ENCODE measurements at regions not wholly inside any gene's neighbourhood (a gene's known extent, or its start where the extent isn't known, plus 50 kb on each side); places are given as distances from the start of the nearest gene placed in this dataset.
A peak's percentile ranks its signal among the peaks of the same experiment; 100 is the strongest.
"Not testable (repeated sequence)": the region's sequence is repeated elsewhere in the genome, so short reads cannot be mapped to it uniquely, and the experiment has no call there.

DNA sequence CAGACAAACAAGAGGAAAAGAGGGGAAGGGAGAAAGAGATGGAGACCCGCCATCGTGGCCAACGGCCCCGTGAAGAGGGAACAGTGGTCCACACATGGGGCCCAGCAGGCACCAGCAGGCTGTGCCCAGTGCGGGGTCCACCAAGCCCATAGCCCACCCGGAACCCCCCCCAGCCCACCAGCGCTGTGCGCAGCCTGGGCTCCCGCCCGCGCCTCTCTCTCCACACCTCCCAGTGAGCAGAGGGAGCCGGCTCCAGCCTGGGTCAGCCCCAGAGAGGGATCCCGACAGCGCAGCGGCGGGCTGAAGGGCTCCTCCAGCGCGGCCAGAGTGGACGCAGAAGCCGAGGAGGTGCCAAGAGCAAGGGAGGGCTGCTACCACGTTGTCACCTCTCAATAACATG lies 105.0 kb upstream of the TMTC1 start:
- no peak overlapping the region for H3K4me3 Mint-ChIP-seq
- peaks cover 24% of the 10 kb centered on the region for H3K9me3 Mint-ChIP-seq
- H3K4me1 Mint-ChIP-seq (ENCODE audit: unreplicated experiment), result no peaks in the 10 kb centered on the region
- TF ChIP-seq, protein P1, sequence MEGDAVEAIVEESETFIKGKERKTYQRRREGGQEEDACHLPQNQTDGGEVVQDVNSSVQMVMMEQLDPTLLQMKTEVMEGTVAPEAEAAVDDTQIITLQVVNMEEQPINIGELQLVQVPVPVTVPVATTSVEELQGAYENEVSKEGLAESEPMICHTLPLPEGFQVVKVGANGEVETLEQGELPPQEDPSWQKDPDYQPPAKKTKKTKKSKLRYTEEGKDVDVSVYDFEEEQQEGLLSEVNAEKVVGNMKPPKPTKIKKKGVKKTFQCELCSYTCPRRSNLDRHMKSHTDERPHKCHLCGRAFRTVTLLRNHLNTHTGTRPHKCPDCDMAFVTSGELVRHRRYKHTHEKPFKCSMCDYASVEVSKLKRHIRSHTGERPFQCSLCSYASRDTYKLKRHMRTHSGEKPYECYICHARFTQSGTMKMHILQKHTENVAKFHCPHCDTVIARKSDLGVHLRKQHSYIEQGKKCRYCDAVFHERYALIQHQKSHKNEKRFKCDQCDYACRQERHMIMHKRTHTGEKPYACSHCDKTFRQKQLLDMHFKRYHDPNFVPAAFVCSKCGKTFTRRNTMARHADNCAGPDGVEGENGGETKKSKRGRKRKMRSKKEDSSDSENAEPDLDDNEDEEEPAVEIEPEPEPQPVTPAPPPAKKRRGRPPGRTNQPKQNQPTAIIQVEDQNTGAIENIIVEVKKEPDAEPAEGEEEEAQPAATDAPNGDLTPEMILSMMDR (conservative IDR thresholded peaks at IDR 0.05), result no peak
- H3K27ac Mint-ChIP-seq, result no peak overlapping the region
- DNase-seq (ENCODE audit: extremely low spot score, unreplicated experiment), result no peak
- H3K36me3 Mint-ChIP-seq, result peaks cover 9% of the 10 kb centered on the region
- no peaks in the 10 kb centered on the region for H3K27me3 Mint-ChIP-seq

DNA sequence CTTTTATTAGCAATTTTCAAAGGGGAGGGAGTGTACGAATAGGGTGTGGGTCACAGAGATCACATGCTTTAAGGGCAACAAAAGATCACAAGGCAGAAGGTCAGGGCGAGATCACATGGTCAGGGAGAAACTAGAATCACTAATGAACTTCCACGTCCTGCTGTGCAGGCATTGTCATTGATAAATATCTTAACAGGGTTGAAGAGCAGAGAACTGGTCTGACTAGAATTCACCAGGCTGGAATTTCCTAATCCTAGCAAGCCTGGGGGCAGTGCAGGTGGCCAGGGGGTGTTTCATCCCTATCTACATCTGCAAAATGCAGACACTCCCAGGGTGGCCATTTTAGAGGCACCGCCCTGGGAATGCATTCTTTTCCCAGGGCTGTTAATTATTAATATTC lies 101.2 kb upstream of the TMTC1 start:
- H3K4me3 Mint-ChIP-seq, result peak overlapping the region; percentile 15
- H3K27ac Mint-ChIP-seq, result peak overlapping the region; percentile 53
- not testable (repeated sequence) for H3K27me3 Mint-ChIP-seq; H3K4me1 Mint-ChIP-seq (ENCODE audit: unreplicated experiment); DNase-seq (ENCODE audit: extremely low spot score, unreplicated experiment)
- H3K36me3 Mint-ChIP-seq, result peaks cover 13% of the 10 kb centered on the region
- H3K9me3 Mint-ChIP-seq, result peaks cover 23% of the 10 kb centered on the region

DNA sequence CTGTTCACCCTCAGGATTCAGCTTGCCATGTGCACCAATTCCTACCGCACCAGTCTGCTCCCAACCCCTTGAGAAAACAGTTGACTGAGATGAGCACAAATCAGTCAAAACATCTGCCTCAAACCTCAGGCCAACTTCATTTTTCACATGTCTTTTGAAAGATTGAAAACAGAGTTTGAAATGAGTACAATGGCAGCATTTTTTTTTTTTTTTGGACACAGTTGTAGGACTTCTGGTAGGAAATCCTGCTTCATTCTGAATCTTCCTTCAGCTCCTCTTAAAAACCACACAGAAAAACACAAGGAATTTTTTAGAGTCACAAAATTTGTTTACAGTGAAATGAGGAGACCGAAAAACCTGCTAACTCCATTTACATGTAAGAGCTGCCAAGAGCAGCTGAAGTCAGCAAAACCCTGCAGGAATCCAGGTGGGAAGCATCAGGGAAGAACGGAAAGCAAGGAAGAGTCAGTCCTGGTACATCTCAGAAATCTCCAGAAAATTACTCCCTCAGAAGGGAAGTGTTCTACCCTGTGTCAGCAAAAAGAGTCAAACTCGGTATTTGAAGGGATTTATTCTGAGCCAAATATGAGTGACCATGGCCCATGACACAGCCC lies 100.3 kb upstream of the TMTC1 start:
- DNase-seq (ENCODE audit: extremely low spot score, unreplicated experiment), result no peak
- H3K27me3 Mint-ChIP-seq, result no peaks in the 10 kb centered on the region
- no peak overlapping the region for H3K27ac Mint-ChIP-seq
- peaks cover 13% of the 10 kb centered on the region for H3K36me3 Mint-ChIP-seq
- H3K4me3 Mint-ChIP-seq, result no peak overlapping the region
- no peaks in the 10 kb centered on the region for H3K4me1 Mint-ChIP-seq (ENCODE audit: unreplicated experiment)
- H3K9me3 Mint-ChIP-seq, result peaks cover 14% of the 10 kb centered on the region
- TF ChIP-seq, protein P1 (conservative IDR thresholded peaks at IDR 0.05), result no peak

DNA sequence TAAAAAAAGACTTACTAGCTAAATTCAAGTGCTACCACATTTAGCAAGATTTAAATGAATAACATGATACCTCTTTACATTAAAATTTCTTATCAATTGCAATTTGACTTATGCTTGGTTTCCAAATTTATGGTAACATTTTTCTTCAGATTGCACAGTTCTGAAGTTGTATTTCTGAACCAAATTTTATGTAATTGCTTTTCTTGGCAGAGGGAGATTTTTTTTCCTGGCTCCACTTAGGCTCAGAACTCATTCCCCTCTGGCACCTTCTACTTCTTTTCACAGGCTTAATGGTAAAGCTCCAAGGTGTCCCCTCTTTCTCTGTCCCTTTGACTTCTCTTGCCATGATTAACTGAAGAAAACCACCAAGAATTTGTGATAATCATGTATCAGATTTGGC lies 99.8 kb upstream of the TMTC1 start:
- Mint-ChIP-seq H3K4me1 (ENCODE audit: unreplicated experiment) (no peaks in the 10 kb centered on the region), H3K27me3 (no peaks in the 10 kb centered on the region), H3K4me3 (no peak overlapping the region), H3K27ac (no peak overlapping the region), H3K9me3 (peaks cover 15% of the 10 kb centered on the region), H3K36me3 (peaks cover 13% of the 10 kb centered on the region)
- no peak for DNase-seq (ENCODE audit: extremely low spot score, unreplicated experiment)
- TF ChIP-seq, protein P1 (conservative IDR thresholded peaks at IDR 0.05), result no peak

DNA sequence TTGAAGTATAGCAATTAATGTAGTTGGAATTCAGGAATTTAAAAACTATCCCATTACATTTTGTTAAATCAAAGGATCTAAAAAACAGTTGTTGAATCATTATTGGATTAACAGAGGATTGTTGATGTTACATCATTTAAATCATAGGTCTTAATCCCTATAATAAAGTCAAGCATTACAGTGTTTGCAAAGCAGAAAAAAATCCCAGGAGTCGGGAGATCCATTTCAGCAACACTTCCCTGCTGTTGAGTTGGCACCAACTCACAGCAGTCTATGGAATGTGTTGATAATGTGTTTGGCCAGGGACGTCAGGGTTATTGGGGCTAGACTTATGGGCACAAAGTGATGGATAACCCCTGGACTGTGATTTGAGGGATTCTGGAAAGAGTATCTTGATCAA lies 99.1 kb upstream of the TMTC1 start:
- DNase-seq (ENCODE audit: extremely low spot score, unreplicated experiment), result no peak
- H3K4me1 Mint-ChIP-seq (ENCODE audit: unreplicated experiment), result no peaks in the 10 kb centered on the region
- H3K9me3 Mint-ChIP-seq, result peaks cover 15% of the 10 kb centered on the region
- no peaks in the 10 kb centered on the region for H3K27me3 Mint-ChIP-seq
- H3K36me3 Mint-ChIP-seq, result peaks cover 15% of the 10 kb centered on the region
- no peak overlapping the region for H3K27ac Mint-ChIP-seq
- no peak overlapping the region for H3K4me3 Mint-ChIP-seq
- TF ChIP-seq, protein P1 (conservative IDR thresholded peaks at IDR 0.05), result no peak

DNA sequence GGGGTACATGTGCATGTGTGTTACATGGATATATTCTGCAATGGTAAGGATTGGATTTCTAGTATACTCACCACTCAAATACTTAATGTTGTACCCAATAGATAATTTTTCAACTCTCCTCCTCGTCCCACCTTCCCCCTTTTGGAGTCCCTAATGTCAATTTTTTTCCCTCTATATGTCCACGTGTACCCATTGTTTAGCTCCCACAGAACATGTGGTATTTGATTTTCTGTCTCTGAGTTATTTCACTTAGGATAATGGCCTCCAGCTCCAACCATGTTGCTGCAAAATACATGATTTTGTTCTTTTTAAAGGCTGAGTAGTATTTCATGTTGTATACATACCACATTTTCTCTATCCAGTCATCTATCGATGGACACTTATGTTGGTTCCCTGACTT lies 97.2 kb upstream of the TMTC1 start:
- Mint-ChIP-seq H3K4me3 (no peak overlapping the region), H3K4me1 (ENCODE audit: unreplicated experiment) (no peaks in the 10 kb centered on the region), H3K27ac (no peak overlapping the region), H3K9me3 (peaks cover 12% of the 10 kb centered on the region), H3K36me3 (peaks cover 17% of the 10 kb centered on the region), H3K27me3 (no peaks in the 10 kb centered on the region)
- TF ChIP-seq, protein P1 (conservative IDR thresholded peaks at IDR 0.05), result no peak
- no peak for DNase-seq (ENCODE audit: extremely low spot score, unreplicated experiment)
